Activated CD8-positive, alpha-beta memory T cell treated with anti-CD3 and anti-CD28 coated beads for 24 hours (primary cell): ENCODE measurements at regions not wholly inside any gene's neighbourhood (a gene's known extent, or its start where the extent isn't known, plus 50 kb on each side); places are given as distances from the start of the nearest gene placed in this dataset.

ENCODE experiments used
- DNase-seq: peaks from one replicate; pipeline ENCODE4 v3.0.0-alpha.2; 2020

- no peak for DNase-seq
Observed at GRCh38 chr7:47221826-47222225, 360.1 kb downstream of the TNS3 start.

GRCh38 chr7:47218378-47219176, 363.3 kb downstream of the TNS3 start:
- no peak for DNase-seq

GRCh38 chr7:47217570-47218360, 364.1 kb downstream of the TNS3 start:
- no peak for DNase-seq

DNA sequence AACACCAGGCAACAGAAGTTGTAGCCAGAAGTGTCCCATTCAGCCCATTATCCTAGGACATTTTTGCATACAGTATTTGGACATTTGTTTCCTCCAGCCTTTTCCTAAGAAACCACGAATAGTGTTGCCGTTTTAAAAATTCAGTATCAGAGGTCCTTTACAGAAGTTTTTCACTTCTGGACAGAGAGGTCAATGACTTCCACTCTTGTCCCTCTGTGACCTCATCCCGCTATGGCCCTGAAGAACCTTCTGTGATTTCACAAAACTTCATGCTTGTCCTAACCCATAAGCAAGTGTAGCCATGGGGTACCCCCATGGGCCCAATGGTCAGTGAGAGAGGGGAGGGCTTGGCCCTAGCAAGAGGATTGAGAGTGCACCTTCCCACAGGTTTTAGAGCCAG, 364.8 kb downstream of the TNS3 start:
- no peak for DNase-seq

DNA sequence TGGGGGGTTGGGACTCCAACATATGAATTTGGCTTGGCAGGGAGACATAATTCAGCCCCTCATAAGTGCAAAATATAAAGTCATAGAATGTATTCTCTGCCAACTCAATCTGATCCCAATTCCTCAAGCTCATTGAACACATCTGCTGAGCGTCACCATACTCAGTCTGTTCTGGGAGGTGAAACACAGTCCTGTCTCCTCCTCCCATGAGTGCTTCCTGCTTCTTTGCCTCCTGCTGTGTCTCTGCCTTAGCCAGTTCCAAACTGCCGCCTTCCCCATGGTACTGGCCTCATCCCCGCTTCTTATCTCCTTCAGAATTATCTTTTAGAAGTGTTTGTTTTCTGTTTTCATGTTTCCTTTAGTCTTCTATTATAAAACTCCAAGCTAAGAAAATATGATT, 365.5 kb downstream of the TNS3 start:
- DNase-seq = no peak

DNA sequence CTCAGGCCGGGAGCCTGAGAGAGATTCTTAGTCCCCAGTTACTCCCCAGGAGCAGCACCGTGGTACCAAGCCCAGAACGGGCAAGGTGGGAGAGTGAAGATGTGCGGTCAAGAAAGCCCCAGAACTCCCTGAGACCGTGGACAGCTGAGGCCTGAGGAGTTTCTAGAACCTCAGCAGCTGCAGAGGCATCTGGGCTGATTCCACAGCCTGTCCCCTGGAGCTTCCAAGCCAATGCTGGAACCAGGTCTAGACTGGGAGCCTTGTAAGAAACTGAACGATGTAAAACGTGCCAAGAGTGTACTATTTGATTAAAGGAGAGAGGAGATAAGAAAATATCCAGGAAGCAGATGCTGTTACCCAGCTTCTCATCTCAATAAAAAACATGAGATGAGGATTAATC, 366.3 kb downstream of the TNS3 start:
- DNase-seq = no peak

- no peak for DNase-seq
Observed at GRCh38 chr7:47215049-47215448, 366.9 kb downstream of the TNS3 start.

- no peak for DNase-seq
Observed at GRCh38 chr7:47213276-47213675, 368.6 kb downstream of the TNS3 start.

GRCh38 chr7:47211519-47211973, 370.4 kb downstream of the TNS3 start:
- DNase-seq = no peak

DNA sequence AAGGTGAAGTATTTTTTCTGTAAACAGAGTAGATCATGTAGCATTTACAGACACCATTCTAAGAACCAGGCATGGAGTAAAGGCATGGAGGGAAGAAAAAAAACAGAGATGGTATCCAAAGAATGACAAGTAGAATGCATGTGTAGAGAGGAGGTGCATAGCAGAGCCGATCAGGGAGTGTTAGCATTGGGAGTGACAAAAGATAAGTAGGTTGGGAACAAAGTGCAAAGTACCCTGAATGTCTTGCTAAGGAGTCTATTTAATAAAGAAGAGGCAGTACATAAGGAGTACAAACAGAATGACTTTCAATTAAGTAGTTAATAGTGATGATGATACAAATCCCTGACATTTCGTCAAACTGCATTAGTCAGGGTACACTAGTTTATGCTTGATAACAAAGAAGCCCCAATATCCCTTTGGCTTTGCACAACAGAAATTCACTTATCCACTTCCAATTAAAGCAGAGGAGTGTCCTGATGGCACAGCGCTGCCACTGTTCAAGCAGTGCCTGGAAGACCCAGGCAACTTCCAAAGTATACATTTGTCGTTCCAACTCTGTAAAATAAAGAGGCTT, 371.5 kb downstream of the TNS3 start:
- no peak for DNase-seq

GRCh38 chr7:47207956-47208355, 374.0 kb downstream of the TNS3 start:
- DNase-seq = no peak

DNA sequence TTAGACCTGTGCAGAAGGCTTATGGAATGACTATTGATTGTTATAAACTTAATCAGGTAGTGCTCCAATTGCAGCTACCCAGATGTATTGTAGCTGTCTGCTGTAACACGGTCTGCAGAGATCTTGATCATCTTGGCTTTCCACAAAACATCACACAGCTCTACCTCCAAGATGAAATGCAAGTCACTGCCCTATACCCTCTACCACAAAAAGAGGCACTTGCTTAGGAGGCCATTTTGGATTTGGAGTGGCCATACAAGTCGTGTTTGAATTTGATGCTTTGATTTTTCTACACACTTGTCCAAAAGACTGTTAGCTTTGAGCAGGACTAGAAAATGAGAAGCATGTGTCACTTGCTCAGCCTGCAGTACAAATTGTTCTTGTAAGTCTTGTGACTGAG, 377.2 kb downstream of the TNS3 start:
- DNase-seq = no peak

GRCh38 chr7:47202146-47202783, 379.6 kb downstream of the TNS3 start:
- no peak for DNase-seq

GRCh38 chr7:47198159-47198558, 383.8 kb downstream of the TNS3 start:
- no peak for DNase-seq

DNA sequence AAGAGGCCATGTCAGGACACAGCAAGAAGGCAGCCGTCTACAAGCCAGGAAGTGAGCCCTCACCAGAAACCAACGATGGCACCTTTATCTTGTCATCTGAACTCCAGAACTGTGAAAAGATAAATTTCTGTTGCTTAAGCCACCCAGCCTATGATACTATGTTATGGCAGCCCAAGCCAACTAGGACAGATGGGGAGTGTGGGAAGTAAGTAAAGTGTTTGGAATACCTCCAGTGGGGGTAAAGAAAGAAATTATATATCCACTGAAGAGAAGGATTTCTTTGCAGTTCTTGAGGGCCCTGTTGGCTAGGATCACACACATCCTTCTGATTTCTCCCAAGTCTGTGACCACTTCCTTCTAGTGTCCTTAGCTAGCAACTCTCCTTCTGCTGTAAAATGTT, 384.4 kb downstream of the TNS3 start:
- DNase-seq = no peak

DNA sequence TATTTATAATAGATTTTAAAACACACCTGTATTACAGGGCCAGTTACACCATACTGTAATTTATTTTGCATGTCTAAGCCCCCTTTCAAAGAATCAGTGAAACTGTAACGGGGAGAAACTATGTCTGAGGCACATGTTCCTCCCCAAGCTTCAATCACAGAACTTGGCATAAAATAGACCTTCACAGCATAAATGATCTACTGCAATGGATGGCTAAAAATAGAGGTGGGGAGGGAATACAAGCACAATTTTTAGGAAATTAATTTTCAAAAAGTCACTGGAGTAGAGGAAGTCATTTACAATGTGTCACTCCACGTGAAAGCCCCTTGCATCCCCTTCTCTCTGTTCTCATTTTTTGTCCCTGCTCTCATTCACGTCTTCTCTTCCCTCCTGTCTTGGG, 385.2 kb downstream of the TNS3 start:
- DNase-seq = no peak

DNA sequence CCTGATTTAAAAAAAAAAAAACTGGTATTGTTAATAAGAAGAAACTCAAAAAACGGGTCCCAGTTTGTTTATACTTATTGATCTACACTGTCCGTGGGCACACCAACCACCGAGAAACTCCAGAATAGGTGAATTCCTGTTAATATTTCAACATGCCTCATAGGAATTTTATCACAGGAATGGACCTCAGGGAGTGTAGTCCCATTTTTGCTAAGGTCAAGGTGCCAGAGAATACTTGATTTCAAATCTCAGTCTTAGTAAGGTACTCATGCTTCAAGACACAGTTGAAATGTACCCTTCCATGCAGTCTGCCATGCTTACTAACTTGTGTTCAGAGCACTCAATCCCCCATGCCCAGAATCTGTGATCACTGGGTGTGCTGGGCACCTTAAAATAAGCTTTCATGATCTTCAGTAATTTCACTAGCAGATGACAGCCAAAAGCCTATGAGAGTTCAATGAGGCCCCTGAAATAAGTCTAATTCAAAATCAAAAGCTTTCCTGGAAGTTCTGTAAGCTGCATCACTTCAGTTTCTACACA, 385.7 kb downstream of the TNS3 start:
- no peak for DNase-seq

GRCh38 chr7:47195641-47196040, 386.3 kb downstream of the TNS3 start:
- no peak for DNase-seq

DNA sequence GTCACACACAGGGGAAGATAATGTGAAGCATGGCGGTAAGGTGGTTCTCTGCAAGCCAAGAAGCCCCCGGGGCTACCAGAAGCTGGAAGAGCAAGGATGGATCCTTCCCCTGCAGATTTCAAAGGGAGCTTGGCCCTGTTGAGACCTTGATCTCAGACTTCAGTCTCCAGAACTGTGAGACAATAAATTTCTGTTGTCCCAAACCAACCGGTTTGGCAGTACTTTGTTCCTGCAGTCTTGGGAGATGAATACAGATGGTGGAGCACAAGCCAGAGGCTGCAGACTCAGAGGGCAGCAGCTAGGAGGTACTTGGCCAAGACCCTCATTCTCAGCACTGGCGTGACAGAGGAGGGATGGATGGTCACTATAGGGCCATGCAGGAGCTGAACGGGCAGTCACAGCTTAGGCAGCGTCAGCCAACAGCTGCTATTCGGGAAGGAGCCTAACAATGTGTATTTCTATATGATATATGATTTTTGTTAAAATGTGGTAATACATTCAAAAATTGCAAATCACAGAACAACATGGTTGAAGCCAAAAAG, 387.3 kb downstream of the TNS3 start:
- no peak for DNase-seq

GRCh38 chr7:47192978-47193377, 388.9 kb downstream of the TNS3 start:
- DNase-seq = no peak

- DNase-seq = no peak
Observed at GRCh38 chr7:47191876-47192291, 390.0 kb downstream of the TNS3 start.

- no peak for DNase-seq
Observed at GRCh38 chr7:47191316-47191715, 390.6 kb downstream of the TNS3 start.

DNA sequence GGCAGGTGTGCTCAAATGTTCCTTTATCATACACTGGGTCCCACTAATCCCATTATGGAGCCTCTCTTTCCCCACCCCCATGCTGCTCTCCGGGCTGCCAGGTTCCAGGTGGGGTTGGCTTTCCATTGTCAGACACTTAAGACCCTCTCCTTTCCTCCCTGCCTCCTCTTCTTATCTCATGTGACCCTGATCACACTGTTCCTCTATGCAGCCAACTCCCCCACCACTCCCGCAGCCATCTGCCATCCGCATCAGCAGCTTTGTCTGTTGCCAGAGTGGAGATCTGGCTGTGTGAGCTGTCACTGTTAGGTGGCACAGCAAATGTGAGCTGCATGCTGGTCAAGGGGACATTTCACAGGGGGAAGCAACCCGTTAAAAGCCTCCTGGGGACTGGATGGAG, 391.4 kb downstream of the TNS3 start:
- DNase-seq = no peak
